IMR-90 (cell line): ENCODE measurements at regions not wholly inside any gene's neighbourhood (a gene's known extent, or its start where the extent isn't known, plus 50 kb on each side); places are given as distances from the start of the nearest gene placed in this dataset.

Source experiments
- ATAC-seq: fragments of 200-7000 bp; cut with Tn5 transposase; 2 replicates; pipeline ENCODE4 v1.9.1; 2020; ENCODE audit warnings: low read depth, mild to moderate bottlenecking, moderate library complexity
- BruUV-seq: library from RNA; stranded (reverse); fragments of 400-500 nt; replicated peaks from 2 replicates; lab custom pipeline; 2021; lab: Mats Ljungman, UMichigan
- CTCF ChIA-PET: fragments of 300-600 bp; formaldehyde crosslinking; extraction: SDS; loops from one replicate; lab custom pipeline; 2021; ENCODE audit warnings: antibody characterized with exemption; lab: Yijun Ruan, JAX
- POLR2A ChIA-PET: fragments of 300-600 bp; sonication (Branson Sonifier 250); formaldehyde crosslinking; loops from one replicate; lab custom pipeline; 2022; ENCODE audit warnings: antibody characterized with exemption; ENCODE audit not compliant: unreplicated experiment; lab: Charles Lee
- DNase-seq: peaks from one replicate; pipeline ENCODE4 v3.0.0; 2013
- H2AFZ ChIP-seq: replicated peaks from 2 replicates; pipeline ENCODE3; 2013; ENCODE audit warnings: low read length, mild to moderate bottlenecking; ENCODE audit not compliant: poor library complexity
- H2AK5ac ChIP-seq: 2 replicates; pipeline ENCODE4 v1.6.1; 2013; ENCODE audit warnings: low read depth, low read length, inconsistent platforms
- H2AK9ac ChIP-seq: replicated peaks from 2 replicates; pipeline ENCODE3; 2013; ENCODE audit warnings: mild to moderate bottlenecking, low read depth, low read length, moderate library complexity; ENCODE audit not compliant: poor library complexity
- H2BK120ac ChIP-seq: 2 replicates; pipeline ENCODE4 v1.6.1; 2013; ENCODE audit warnings: low read depth, low read length, inconsistent platforms
- H2BK15ac ChIP-seq: 3 replicates; pipeline ENCODE4 v1.6.1; 2013; ENCODE audit warnings: low read depth, low read length, inconsistent platforms
- H2BK20ac ChIP-seq: 2 replicates; pipeline ENCODE4 v1.6.1; 2013; ENCODE audit warnings: low read depth, mild to moderate bottlenecking, inconsistent platforms, low read length, moderate library complexity
- H2BK5ac ChIP-seq: 2 replicates; pipeline ENCODE4 v1.6.1; 2013; ENCODE audit warnings: mild to moderate bottlenecking, low read depth, low read length, inconsistent platforms; ENCODE audit not compliant: poor library complexity, severe bottlenecking
- H3K14ac ChIP-seq: replicated peaks from 2 replicates; pipeline ENCODE4 v1.6.1; 2013; ENCODE audit warnings: low read depth, low read length, inconsistent platforms
- H3K18ac ChIP-seq: 2 replicates; pipeline ENCODE4 v1.6.1; 2013; ENCODE audit warnings: low read depth, low read length, control low read depth
- H3K23ac ChIP-seq: 2 replicates; pipeline ENCODE4 v1.6.1; 2013; ENCODE audit warnings: low read depth, low read length, inconsistent platforms
- H3K27ac ChIP-seq: 2 replicates; pipeline ENCODE4 v1.5.1; 2013; ENCODE audit warnings: mild to moderate bottlenecking, control low read depth, low read length; ENCODE audit not compliant: insufficient read depth
- H3K27me3 ChIP-seq: 2 replicates; pipeline ENCODE4 v1.6.1; 2013; ENCODE audit warnings: low read length; ENCODE audit not compliant: control insufficient read depth, insufficient read depth
- H3K36me3 ChIP-seq: 2 replicates; pipeline ENCODE4 v1.6.1; 2013; ENCODE audit warnings: low read length, mixed read lengths; ENCODE audit not compliant: control insufficient read depth, insufficient read depth
- H3K4ac ChIP-seq: 2 replicates; pipeline ENCODE4 v1.6.1; 2013; ENCODE audit warnings: low read depth, low read length, inconsistent platforms
- H3K4me1 ChIP-seq: 2 replicates; pipeline ENCODE4 v1.6.1; 2013; ENCODE audit warnings: low read length, mixed read lengths; ENCODE audit not compliant: control insufficient read depth, insufficient read depth
- H3K4me2 ChIP-seq: 2 replicates; pipeline ENCODE4 v1.6.1; 2013; ENCODE audit warnings: low read depth, mild to moderate bottlenecking, control low read depth, low read length, moderate library complexity
- H3K4me3 ChIP-seq: 2 replicates; pipeline ENCODE4 v1.5.1; 2013; ENCODE audit warnings: low read depth, mild to moderate bottlenecking, control low read depth, low read length, moderate library complexity; ENCODE audit not compliant: insufficient read depth
- H3K56ac ChIP-seq: 2 replicates; pipeline ENCODE4 v1.6.1; 2013; ENCODE audit warnings: low read length, inconsistent platforms; ENCODE audit not compliant: insufficient read depth; ENCODE audit errors: extremely low read depth
- H3K79me1 ChIP-seq, 2 experiments: 2 replicates each; pipeline ENCODE4 v1.6.1; 2013; ENCODE audit warnings: low read length in 2 of 2, inconsistent platforms in 1 of 2, low read depth in 1 of 2
- H3K9ac ChIP-seq: 2 replicates; pipeline ENCODE4 v1.6.1; 2013; ENCODE audit warnings: low read depth, low read length, control low read depth
- H3K9me1 ChIP-seq: 2 replicates; pipeline ENCODE4 v1.6.1; 2013; ENCODE audit warnings: low read length, inconsistent platforms; ENCODE audit not compliant: insufficient read depth
- H3K9me3 ChIP-seq: 2 replicates; pipeline ENCODE4 v1.6.1; 2013; ENCODE audit warnings: low read length; ENCODE audit not compliant: control insufficient read depth, insufficient read depth
- H4K20me1 ChIP-seq: 2 replicates; pipeline ENCODE4 v1.6.1; 2013; ENCODE audit warnings: low read length, inconsistent platforms; ENCODE audit not compliant: insufficient read depth
- H4K5ac ChIP-seq: 2 replicates; pipeline ENCODE4 v1.6.1; 2013; ENCODE audit warnings: mild to moderate bottlenecking, low read depth, low read length, control low read depth
- H4K8ac ChIP-seq, 2 experiments: 2 replicates each; pipeline ENCODE4 v1.6.1; 2013; ENCODE audit warnings: low read depth in 2 of 2, low read length in 2 of 2, control low read depth in 1 of 2, inconsistent platforms in 1 of 2
- H4K91ac ChIP-seq: 2 replicates; pipeline ENCODE4 v1.6.1; 2013; ENCODE audit warnings: low read depth, low read length, inconsistent platforms; ENCODE audit not compliant: insufficient read depth
- MAZ ChIP-seq: IDR thresholded peaks from 2 replicates; pipeline ENCODE4 v1.6.1; 2012; ENCODE audit warnings: low read depth, mild to moderate bottlenecking, low read length, improper control_type of control experiment, moderate library complexity, borderline replicate concordance
- RFX5 ChIP-seq: IDR thresholded peaks from 2 replicates; pipeline ENCODE4 v1.8.0; 2012; ENCODE audit warnings: low read depth, mild to moderate bottlenecking, low read length, moderate library complexity
- dilution Hi-C: fragments of 300-500 bp; cut with HindIII; formaldehyde crosslinking; loops from one replicate; pipeline ENCODE4 v1.14.3; 2018; ENCODE audit warnings: low sequenced_read_pairs; ENCODE audit not compliant: unreplicated experiment
- in situ Hi-C: fragments of 300-500 bp; cut with MboI; formaldehyde crosslinking; loops from 3 replicates; pipeline ENCODE4 v1.14.3; 2019; ENCODE audit warnings: low sequenced_read_pairs, inconsistent platforms, mixed read lengths
- intact Hi-C: fragments of 100-400 bp; cut with micrococcal nuclease; formaldehyde crosslinking; loops from 2 replicates; pipeline ENCODE4 v1.10.0; 2022

DNA sequence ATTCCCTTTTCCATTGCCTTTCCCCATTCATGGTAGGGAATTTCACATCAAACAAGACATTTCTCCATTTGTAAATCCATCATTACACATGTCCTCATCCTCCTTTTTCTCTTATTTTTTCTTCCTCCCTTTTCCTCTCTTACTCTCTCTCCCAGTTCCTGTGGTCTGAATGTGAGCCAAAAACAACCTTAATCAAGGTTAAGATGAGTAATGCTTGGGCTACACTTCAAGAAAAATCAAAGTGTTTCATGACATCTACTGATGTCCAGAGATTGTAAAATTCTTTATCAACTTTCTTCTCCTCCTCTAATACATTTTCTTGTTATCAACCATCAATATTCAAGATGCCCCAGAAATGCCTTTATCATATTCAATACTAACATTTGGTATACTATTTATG, 172.5 kb upstream of the PRNP start:
- peak overlapping the region; percentile 6 to 86; a peak in 2 of 4 replicates for H4K8ac ChIP-seq
- no peak for TF ChIP-seq MAZ
- no peak for TF ChIP-seq RFX5
- intact Hi-C loops: loop anchor here (2.0 kb wide), 1 partner anchor 31 kb away; no protein-coding TSS in a partner anchor
- dilution Hi-C loops: no loop called here
- H2AFZ ChIP-seq: no peak overlapping the region
- peaks cover 2% of the 10 kb centered on the region for H3K9me1 ChIP-seq
- no peak overlapping the region for H4K91ac ChIP-seq
- no TSS peak for BruUV-seq
- H4K20me1 ChIP-seq: no peaks in the 10 kb centered on the region
- H3K4me1 ChIP-seq: peaks cover 4% of the 10 kb centered on the region; the same call in 1 of the 2 replicates
- H4K5ac ChIP-seq: peak overlapping the region; percentile 21; the same call in 1 of the 2 replicates
- ChIA-PET CTCF (no interaction called here), POLR2A (no interaction called here)
- H3K27ac ChIP-seq: no peak overlapping the region
- H3K27me3 ChIP-seq: no peaks in the 10 kb centered on the region
- no peak overlapping the region; the same call in 2 of the 3 replicates for H2BK15ac ChIP-seq
- H3K9ac ChIP-seq: no peak overlapping the region
- H2BK5ac ChIP-seq: peak overlapping the region; percentile 92
- no peaks in the 10 kb centered on the region for H3K36me3 ChIP-seq
- H3K4ac ChIP-seq: peak overlapping the region; percentile 80; the same call in 1 of the 2 replicates
- peak overlapping the region; percentile 53; the same call in 1 of the 2 replicates for H2AK5ac ChIP-seq
- H2AK9ac ChIP-seq: no peak overlapping the region
- H2BK20ac ChIP-seq: peak overlapping the region; percentile 98; the same call in 1 of the 2 replicates
- H3K18ac ChIP-seq: peak overlapping the region; percentile 44; the same call in 1 of the 2 replicates
- no peaks in the 10 kb centered on the region for H3K79me1 ChIP-seq
- H3K4me2 ChIP-seq: no peak overlapping the region
- H2BK120ac ChIP-seq: peak overlapping the region; percentile 95
- peak overlapping the region; percentile 65 for H3K14ac ChIP-seq
- DNase-seq (peak; percentile 84), ATAC-seq (no peak)
- H3K9me3 ChIP-seq: no peaks in the 10 kb centered on the region; the same call in 1 of the 2 replicates
- in situ Hi-C loops: no loop called here
- no peak overlapping the region for H3K56ac ChIP-seq
- no peak overlapping the region for H3K4me3 ChIP-seq
- H3K23ac ChIP-seq: peak overlapping the region; percentile 48; the same call in 1 of the 2 replicates
